ENCODE measurements at regions not wholly inside any gene's neighbourhood (a gene's known extent, or its start where the extent isn't known, plus 50 kb on each side); places are given as distances from the start of the nearest gene placed in this dataset.

- TF ChIP-seq CTCF (conservative IDR thresholded peaks at IDR 0.05; ENCODE audit: low read length) (no peak), EZH2phosphoT487 (IDR thresholded peaks at IDR 0.05; ENCODE audit: borderline replicate concordance) (no peak)
These were observed 365.6 kb upstream of the KLF4 start for GRCh38 chr9:107855164-107855563.

Measured in Loucy (cell line).